ENCODE measurements at regions not wholly inside any gene's neighbourhood (a gene's known extent, or its start where the extent isn't known, plus 50 kb on each side); places are given as distances from the start of the nearest gene placed in this dataset.

- Histone ChIP-seq H3K36me3 (no peaks in the 10 kb centered on the region), H3K4me3 (no peak overlapping the region), H3K9me3 (peaks cover 2% of the 10 kb centered on the region), H3K27ac (no peak overlapping the region), H3K27me3 (no peaks in the 10 kb centered on the region), H3K4me1 (no peaks in the 10 kb centered on the region)
- no peak for DNase-seq (ENCODE audit: low spot score in 2 of 2)
- 92% methylated on average over 5 of the region's 5 CpGs for WGBS
- TF ChIP-seq EP300 (IDR thresholded peaks at IDR 0.05) (no peak), POLR2A (IDR thresholded peaks at IDR 0.05) (no peak), POLR2AphosphoS5 (IDR thresholded peaks at IDR 0.05) (no peak), CTCF (IDR thresholded peaks at IDR 0.05) (no peak)
Measured at GRCh38 chr14:81841346-81841745, 307.7 kb upstream of the SEL1L start.

GRCh38 chr14:81849714-81850113, 316.1 kb upstream of the SEL1L start:
- Histone ChIP-seq H3K36me3 (no peaks in the 10 kb centered on the region), H3K9me3 (peaks cover 6% of the 10 kb centered on the region), H3K4me1 (no peaks in the 10 kb centered on the region), H3K27ac (no peak overlapping the region), H3K27me3 (no peaks in the 10 kb centered on the region), H3K4me3 (no peak overlapping the region)
- 72% methylated on average over 3 of the region's 3 CpGs for WGBS
- no peak for DNase-seq (ENCODE audit: low spot score in 2 of 2)
- TF ChIP-seq CTCF (IDR thresholded peaks at IDR 0.05), result no peak
- no peak for TF ChIP-seq POLR2A (IDR thresholded peaks at IDR 0.05)
- no peak for TF ChIP-seq EP300 (IDR thresholded peaks at IDR 0.05)
- TF ChIP-seq POLR2AphosphoS5 (IDR thresholded peaks at IDR 0.05), result no peak

GRCh38 chr14:81855007-81855406, 321.4 kb upstream of the SEL1L start:
- Histone ChIP-seq H3K27ac (no peak overlapping the region), H3K27me3 (no peaks in the 10 kb centered on the region), H3K4me1 (no peaks in the 10 kb centered on the region), H3K9me3 (peaks cover 6% of the 10 kb centered on the region), H3K36me3 (no peaks in the 10 kb centered on the region), H3K4me3 (no peak overlapping the region)
- no peak for TF ChIP-seq EP300 (IDR thresholded peaks at IDR 0.05)
- no peak for TF ChIP-seq CTCF (IDR thresholded peaks at IDR 0.05)
- TF ChIP-seq POLR2A (IDR thresholded peaks at IDR 0.05), result no peak
- no peak for TF ChIP-seq POLR2AphosphoS5 (IDR thresholded peaks at IDR 0.05)
- 84% methylated on average over 2 of the region's 2 CpGs for WGBS
- no peak for DNase-seq (ENCODE audit: low spot score in 2 of 2)

- H3K36me3 ChIP-seq, result no peaks in the 10 kb centered on the region
- WGBS, result 17% methylated on average over 2 of the region's 2 CpGs
- no peak for DNase-seq (ENCODE audit: low spot score in 2 of 2)
- no peaks in the 10 kb centered on the region for H3K27me3 ChIP-seq
- TF ChIP-seq POLR2AphosphoS5 (IDR thresholded peaks at IDR 0.05), result no peak
- TF ChIP-seq CTCF (IDR thresholded peaks at IDR 0.05), result no peak
- TF ChIP-seq POLR2A (IDR thresholded peaks at IDR 0.05), result no peak
- no peak for TF ChIP-seq EP300 (IDR thresholded peaks at IDR 0.05)
- H3K4me1 ChIP-seq, result no peaks in the 10 kb centered on the region
- H3K9me3 ChIP-seq, result peaks cover 6% of the 10 kb centered on the region
- H3K4me3 ChIP-seq, result no peak overlapping the region
- no peak overlapping the region for H3K27ac ChIP-seq
Measured at GRCh38 chr14:81859046-81859445, 325.4 kb upstream of the SEL1L start.

GRCh38 chr14:81868172-81868571, 334.5 kb upstream of the SEL1L start:
- H3K36me3 ChIP-seq, result no peaks in the 10 kb centered on the region
- no peak for DNase-seq (ENCODE audit: low spot score in 2 of 2)
- no peaks in the 10 kb centered on the region for H3K27me3 ChIP-seq
- H3K4me1 ChIP-seq, result no peaks in the 10 kb centered on the region
- 83% methylated on average over 5 of the region's 5 CpGs for WGBS
- no peak overlapping the region for H3K4me3 ChIP-seq
- no peaks in the 10 kb centered on the region for H3K9me3 ChIP-seq
- no peak for TF ChIP-seq CTCF (IDR thresholded peaks at IDR 0.05)
- no peak for TF ChIP-seq POLR2AphosphoS5 (IDR thresholded peaks at IDR 0.05)
- no peak for TF ChIP-seq EP300 (IDR thresholded peaks at IDR 0.05)
- no peak for TF ChIP-seq POLR2A (IDR thresholded peaks at IDR 0.05)
- H3K27ac ChIP-seq, result no peak overlapping the region
